Stomach (tissue), 8 donors: ENCODE measurements at regions not wholly inside any gene's neighbourhood (a gene's known extent, or its start where the extent isn't known, plus 50 kb on each side); places are given as distances from the start of the nearest gene placed in this dataset.

Experiments used
- DNase-seq, 2 donors: peaks; one replicate each; pipeline versions ENCODE4 v3.0.0 to v3.0.0-alpha.2; 2013 to 2019
- H3K27ac ChIP-seq, 5 donors: fragments of 200-600 bp in 4 of 5; sonication (generic) in 4 of 5; one replicate each; pipeline ENCODE4 v1.5.1; 2013 to 2019; ENCODE audit warnings: mild to moderate bottlenecking in 1 of 5, moderate library complexity in 1 of 5
- H3K27me3 ChIP-seq, 3 donors: fragments of 200-600 bp; sonication (generic); one replicate each; pipeline ENCODE4 v1.5.1; 2017 to 2019; ENCODE audit warnings: mixed run types in 1 of 3
- H3K36me3 ChIP-seq, 4 donors: fragments of 200-600 bp; sonication (generic); 1 replicate in 3 of 4; 2 replicates in 1 of 4; pipeline ENCODE4 v1.5.1; 2016 to 2019
- H3K4me1 ChIP-seq, 4 donors: fragments of 200-600 bp; sonication (generic); one replicate each; pipeline ENCODE4 v1.5.1; 2016 to 2019
- H3K4me3 ChIP-seq, 4 donors: fragments of 200-600 bp; sonication (generic) in 3 of 4; one replicate each; pipeline ENCODE4 v1.5.1; 2016 to 2019; ENCODE audit warnings: mild to moderate bottlenecking in 1 of 4
- H3K9me3 ChIP-seq, 4 donors: fragments of 200-600 bp; sonication (generic); one replicate each; pipeline ENCODE4 v1.5.1; 2016 to 2019
- CTCF ChIP-seq, 7 experiments: fragments of 450-650 bp in 4 of 7; fragments of 200-600 bp in 3 of 7; sonication (generic) in 3 of 7; IDR thresholded peaks; one replicate each; pipeline ENCODE4 v1.5.1; 2016 to 2019; ENCODE audit warnings: antibody characterized with exemption in 7 of 7, control low read depth in 2 of 7, mild to moderate bottlenecking in 1 of 7
- EP300 ChIP-seq: sonication (generic); formaldehyde crosslinking; IDR thresholded peaks from one replicate; pipeline ENCODE4 v1.6.1; 2017; ENCODE audit warnings: antibody characterized with exemption
- POLR2A ChIP-seq, 4 donors: fragments of 450-650 bp; IDR thresholded peaks; one replicate each; pipeline ENCODE4 v1.6.1; 2016; ENCODE audit warnings: antibody characterized with exemption in 4 of 4, control low read depth in 2 of 4, mild to moderate bottlenecking in 1 of 4, moderate library complexity in 1 of 4
- POLR2AphosphoS5 ChIP-seq, 3 donors: sonication (generic); formaldehyde crosslinking; IDR thresholded peaks; one replicate each; pipeline ENCODE4 v1.6.1; 2016; ENCODE audit warnings: antibody characterized with exemption in 3 of 3
- WGBS, 5 donors: extraction: QIAGEN DNeasy Blood & Tissue Kit in 3 of 5; methylation state at CpG; one replicate each; pipeline versions ENCODE4 v1.1.5 to v1.1.7; 2013 to 2018; 5-methylcytosine and 5-hydroxymethylcytosine counted together
- intact Hi-C: fragments of 100-400 bp; cut with DNase I; formaldehyde crosslinking; loops from one replicate; pipeline ENCODE4 v1.15.1; 2023; ENCODE audit warnings: low total_unique reads
- donor health status: healthy with polysubstance abuse.
- donor health status: Bipolar disorder and iron deficiency.
- donor health status: healthy.

- intact Hi-C loops = no loop called here
- Histone ChIP-seq H3K4me3 (no peak overlapping the region), H3K36me3 (no peaks in the 10 kb centered on the region), H3K4me1 (no peaks in the 10 kb centered on the region), H3K27me3 (no peaks in the 10 kb centered on the region), H3K27ac (no peak overlapping the region), H3K9me3 (peaks cover 0 to 4% (median 0%) of the 10 kb centered on the region in 4 donors)
- peak in 1 of 2 donors; percentile 31 for DNase-seq
- TF ChIP-seq POLR2AphosphoS5 (IDR thresholded peaks at IDR 0.05) (no peak), EP300 (no peak), POLR2A (IDR thresholded peaks at IDR 0.05) (no peak), CTCF (IDR thresholded peaks at IDR 0.05) (no peak)
- 66 to 82% (median 78%) methylated on average over 6 of the region's 6 CpGs for WGBS, 5 donors
Measured at GRCh38 chr20:55649254-55649653, 356.1 kb downstream of the CBLN4 start.

GRCh38 chr20:55646851-55647250 is 358.5 kb downstream of the CBLN4 start:
- Histone ChIP-seq H3K36me3 (no peaks in the 10 kb centered on the region), H3K27me3 (no peaks in the 10 kb centered on the region), H3K27ac (no peak overlapping the region), H3K9me3 (peaks cover 0 to 4% (median 0%) of the 10 kb centered on the region in 4 donors), H3K4me1 (no peaks in the 10 kb centered on the region), H3K4me3 (no peak overlapping the region)
- intact Hi-C loops = no loop called here
- TF ChIP-seq POLR2A (IDR thresholded peaks at IDR 0.05) = no peak
- no peak for TF ChIP-seq CTCF (IDR thresholded peaks at IDR 0.05)
- no peak for TF ChIP-seq POLR2AphosphoS5 (IDR thresholded peaks at IDR 0.05)
- TF ChIP-seq EP300 = no peak
- no peak for DNase-seq
- 69 to 76% (median 71%) methylated on average over 4 of the region's 4 CpGs for WGBS, 5 donors

DNA sequence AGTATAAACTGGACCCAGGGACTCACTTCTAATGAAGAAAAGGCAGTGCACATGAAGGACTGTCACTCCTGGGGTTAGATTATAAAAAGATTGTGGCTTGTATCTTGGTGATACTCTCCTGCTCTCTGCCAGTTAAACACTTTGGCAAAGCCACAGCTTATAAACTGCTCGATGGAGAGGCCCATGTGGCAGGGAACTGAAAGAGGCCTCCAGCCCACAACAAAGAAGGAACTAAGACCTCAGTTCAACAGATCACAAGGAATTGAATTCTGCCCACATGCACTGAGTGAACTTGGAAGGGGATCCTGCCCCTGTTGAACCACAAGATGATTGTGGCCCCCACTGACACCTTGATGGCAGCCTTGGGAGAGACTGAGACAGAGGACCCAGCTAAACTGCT is 363.8 kb downstream of the CBLN4 start:
- TF ChIP-seq EP300 (no peak), POLR2AphosphoS5 (IDR thresholded peaks at IDR 0.05) (no peak), CTCF (IDR thresholded peaks at IDR 0.05) (no peak), POLR2A (IDR thresholded peaks at IDR 0.05) (no peak)
- H3K9me3 ChIP-seq = no peaks in the 10 kb centered on the region
- H3K36me3 ChIP-seq = no peaks in the 10 kb centered on the region
- no peaks in the 10 kb centered on the region for H3K4me1 ChIP-seq
- WGBS, 5 donors = 33 to 69% (median 53%) methylated on average over 1 of the region's 1 CpG
- no peak overlapping the region for H3K4me3 ChIP-seq
- H3K27ac ChIP-seq = no peak overlapping the region
- no peak for DNase-seq
- no peaks in the 10 kb centered on the region for H3K27me3 ChIP-seq
- intact Hi-C loops = no loop called here

- no peaks in the 10 kb centered on the region for H3K4me1 ChIP-seq
- no peaks in the 10 kb centered on the region for H3K36me3 ChIP-seq
- H3K27me3 ChIP-seq = no peaks in the 10 kb centered on the region
- no peak overlapping the region for H3K4me3 ChIP-seq
- H3K9me3 ChIP-seq = no peaks in the 10 kb centered on the region
- H3K27ac ChIP-seq = no peak overlapping the region
- no peak for DNase-seq
- WGBS, 5 donors = 51 to 71% (median 62%) methylated on average over 2 of the region's 2 CpGs
- intact Hi-C loops = no loop called here
- TF ChIP-seq CTCF (IDR thresholded peaks at IDR 0.05) (no peak), POLR2A (IDR thresholded peaks at IDR 0.05) (no peak), POLR2AphosphoS5 (IDR thresholded peaks at IDR 0.05) (no peak), EP300 (no peak)
Measured at GRCh38 chr20:55635870-55636269, 369.4 kb downstream of the CBLN4 start.
